ENCODE measurements at regions not wholly inside any gene's neighbourhood (a gene's known extent, or its start where the extent isn't known, plus 50 kb on each side); places are given as distances from the start of the nearest gene placed in this dataset.

- Histone ChIP-seq H3K9me1 (ENCODE audit: insufficient read depth, low read length) (no peaks in the 10 kb centered on the region; the same call in 1 of the 2 replicates), H3K27ac (ENCODE audit: insufficient read depth, low read length) (no peak overlapping the region), H3K36me3 (ENCODE audit: control insufficient read depth, insufficient read depth, low read length) (no peaks in the 10 kb centered on the region), H2BK120ac (ENCODE audit: low read depth, low read length) (no peak overlapping the region), H2BK5ac (ENCODE audit: low read depth, low read length, poor library complexity, severe bottlenecking) (no peak overlapping the region), H3K27me3 (ENCODE audit: control insufficient read depth, insufficient read depth, low read length) (peaks cover 17% of the 10 kb centered on the region; the same call in 1 of the 2 replicates), H4K8ac (ENCODE audit: low read depth in 2 of 2, low read length in 2 of 2) (no peak overlapping the region), H3K4ac (ENCODE audit: low read depth, low read length) (no peak overlapping the region), H3K18ac (ENCODE audit: low read depth, low read length) (no peak overlapping the region), H3K4me2 (ENCODE audit: low read depth, low read length) (no peak overlapping the region), H4K91ac (ENCODE audit: insufficient read depth, low read depth, low read length) (no peak overlapping the region), H3K9ac (ENCODE audit: low read depth, low read length) (no peak overlapping the region), H2AFZ (replicated peaks; ENCODE audit: low read length, poor library complexity) (no peak overlapping the region), H2BK15ac (ENCODE audit: low read depth, low read length) (no peak overlapping the region), H3K9me3 (ENCODE audit: control insufficient read depth, insufficient read depth, low read length) (no peaks in the 10 kb centered on the region), H3K4me1 (ENCODE audit: control insufficient read depth, insufficient read depth, low read length) (no peaks in the 10 kb centered on the region), H4K5ac (ENCODE audit: low read depth, low read length) (no peak overlapping the region), H2BK20ac (ENCODE audit: low read depth, low read length) (no peak overlapping the region), H3K4me3 (ENCODE audit: insufficient read depth, low read depth, low read length) (no peak overlapping the region), H3K23ac (ENCODE audit: low read depth, low read length) (no peak overlapping the region), H3K79me1 (ENCODE audit: low read depth in 1 of 2, low read length in 2 of 2) (no peaks in the 10 kb centered on the region), H2AK5ac (ENCODE audit: low read depth, low read length) (no peak overlapping the region), H4K20me1 (ENCODE audit: insufficient read depth, low read length) (no peaks in the 10 kb centered on the region), H3K14ac (replicated peaks; ENCODE audit: low read depth, low read length) (no peak overlapping the region), H2AK9ac (replicated peaks; ENCODE audit: low read depth, low read length, poor library complexity) (no peak overlapping the region), H3K56ac (ENCODE audit: extremely low read depth, insufficient read depth, low read length) (no peak overlapping the region)
- BruUV-seq (replicated peaks): no TSS peak
- TF ChIP-seq POLR2A (IDR thresholded peaks at IDR 0.05; ENCODE audit: low read depth, low read length): no peak
- no peak for TF ChIP-seq CHD1 (IDR thresholded peaks at IDR 0.05; ENCODE audit: low read depth, low read length)
- no peak for TF ChIP-seq USF2 (IDR thresholded peaks at IDR 0.05; ENCODE audit: low read depth, low read length)
- no peak for TF ChIP-seq RAD21 (IDR thresholded peaks at IDR 0.05; ENCODE audit: low read length)
- TF ChIP-seq RCOR1 (IDR thresholded peaks at IDR 0.05; ENCODE audit: insufficient replicate concordance, low read length): no peak
- no peak for TF ChIP-seq FOS (IDR thresholded peaks at IDR 0.05; ENCODE audit: low read depth, low read length)
- no peak for TF ChIP-seq SMC3 (IDR thresholded peaks at IDR 0.05; ENCODE audit: low read depth, low read length)
- DNase-seq: no peak
- dilution Hi-C loops (cut with HindIII; ENCODE audit: low sequenced_read_pairs, unreplicated experiment): no loop called here
- in situ Hi-C loops (cut with MboI; ENCODE audit: low sequenced_read_pairs): no loop called here
- intact Hi-C loops (cut with micrococcal nuclease): loop anchor here (5.0 kb wide), 1 partner anchor 408 kb away; no protein-coding TSS in a partner anchor
- POLR2A ChIA-PET (ENCODE audit: unreplicated experiment): no interaction called here
- ATAC-seq (ENCODE audit: low read depth): no peak
- CTCF ChIA-PET: no interaction called here
Measured at GRCh38 chr5:171634511-171634910, 151.1 kb upstream of the SMIM23 start.
